ENCODE measurements at regions not wholly inside any gene's neighbourhood (a gene's known extent, or its start where the extent isn't known, plus 50 kb on each side); places are given as distances from the start of the nearest gene placed in this dataset.

- H3K9ac ChIP-seq (ENCODE audit: low read depth, low read length): no peak overlapping the region
- no peaks in the 10 kb centered on the region for H3K36me3 ChIP-seq (ENCODE audit: insufficient read depth, low read depth, low read length)
- no peaks in the 10 kb centered on the region for H3K9me3 ChIP-seq (ENCODE audit: insufficient read depth, low read depth, low read length)
- H3K27ac ChIP-seq (ENCODE audit: low read length): no peak overlapping the region
- no peaks in the 10 kb centered on the region for H3K27me3 ChIP-seq (ENCODE audit: insufficient read depth, low read length)
- H3K4me3 ChIP-seq (ENCODE audit: low read length): no peak overlapping the region
- no peaks in the 10 kb centered on the region for H3K4me1 ChIP-seq (ENCODE audit: insufficient read depth, low read length)
These were observed 313.6 kb downstream of the TBC1D32 start for GRCh38 chr6:121020656-121021055.

DNA sequence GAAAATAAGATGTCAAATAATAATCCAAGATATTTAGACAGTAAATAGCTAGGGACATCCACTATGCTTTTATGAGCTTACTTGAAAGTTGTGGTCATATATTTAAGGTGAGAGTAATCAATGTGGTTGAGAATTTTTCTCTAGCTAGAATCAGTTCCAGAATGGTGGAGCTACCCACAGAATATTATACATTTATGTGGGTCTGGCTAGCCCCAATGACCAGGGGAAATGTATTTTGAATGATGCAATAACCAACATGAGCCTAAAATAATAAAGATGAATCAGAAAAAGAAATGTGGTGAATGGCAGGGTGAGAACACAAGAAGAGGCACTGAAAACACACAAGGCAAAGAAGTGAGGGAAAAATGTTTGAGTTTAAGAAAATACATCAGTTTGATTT, 325.7 kb downstream of the TBC1D32 start:
- H3K27ac ChIP-seq (ENCODE audit: low read length): no peak overlapping the region
- no peaks in the 10 kb centered on the region for H3K4me1 ChIP-seq (ENCODE audit: insufficient read depth, low read length)
- H3K27me3 ChIP-seq (ENCODE audit: insufficient read depth, low read length): no peaks in the 10 kb centered on the region
- H3K4me3 ChIP-seq (ENCODE audit: low read length): no peak overlapping the region
- H3K9ac ChIP-seq (ENCODE audit: low read depth, low read length): no peak overlapping the region
- no peaks in the 10 kb centered on the region for H3K36me3 ChIP-seq (ENCODE audit: insufficient read depth, low read depth, low read length)
- no peaks in the 10 kb centered on the region for H3K9me3 ChIP-seq (ENCODE audit: insufficient read depth, low read depth, low read length)

DNA sequence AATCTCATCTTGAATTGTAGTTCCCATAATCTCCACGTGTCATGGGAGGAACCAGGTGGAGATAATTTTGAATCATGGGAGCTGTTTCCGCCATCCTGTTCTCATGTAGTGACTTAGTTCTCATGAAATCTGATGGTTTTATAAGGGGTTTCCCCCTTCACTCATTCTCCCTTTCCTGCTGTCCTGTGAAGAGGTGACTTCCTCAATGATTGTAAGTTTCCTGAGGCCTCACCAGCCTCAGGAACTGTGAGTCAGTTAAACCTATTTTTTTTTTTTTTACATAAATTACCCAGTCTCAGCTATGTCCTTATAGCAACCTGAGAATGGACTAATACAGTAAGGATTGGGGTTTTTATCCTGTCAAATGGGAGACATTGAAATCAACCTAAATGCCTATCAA, 328.3 kb downstream of the TBC1D32 start:
- H3K27ac ChIP-seq (ENCODE audit: low read length): no peak overlapping the region
- H3K9me3 ChIP-seq (ENCODE audit: insufficient read depth, low read depth, low read length): no peaks in the 10 kb centered on the region; the same call in 1 of the 2 replicates
- no peak overlapping the region for H3K4me3 ChIP-seq (ENCODE audit: low read length)
- no peaks in the 10 kb centered on the region for H3K4me1 ChIP-seq (ENCODE audit: insufficient read depth, low read length)
- H3K9ac ChIP-seq (ENCODE audit: low read depth, low read length): no peak overlapping the region
- no peaks in the 10 kb centered on the region for H3K36me3 ChIP-seq (ENCODE audit: insufficient read depth, low read depth, low read length)
- H3K27me3 ChIP-seq (ENCODE audit: insufficient read depth, low read length): no peaks in the 10 kb centered on the region

DNA sequence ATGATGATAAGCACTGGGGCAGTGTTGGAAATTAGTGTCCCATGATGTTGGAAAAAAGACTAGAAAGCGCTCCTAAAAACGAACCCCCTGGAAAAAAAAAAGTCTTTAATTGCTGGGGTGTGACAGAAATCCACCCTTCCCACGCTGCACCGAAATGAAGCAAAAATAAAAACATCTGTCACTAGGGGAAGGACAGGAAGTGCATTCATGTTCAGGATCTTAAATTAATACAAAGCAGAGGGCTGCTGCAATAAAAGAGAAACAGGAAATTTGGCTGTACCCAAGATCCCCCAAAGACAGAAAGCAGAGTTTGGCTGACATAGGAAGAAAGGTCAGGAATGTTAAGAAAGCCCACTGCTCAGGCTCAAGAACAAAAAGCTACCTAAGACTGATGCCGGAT, 333.9 kb downstream of the TBC1D32 start:
- Histone ChIP-seq H3K4me3 (ENCODE audit: low read length) (no peak overlapping the region), H3K36me3 (ENCODE audit: insufficient read depth, low read depth, low read length) (no peaks in the 10 kb centered on the region)

GRCh38 chr6:120996340-120996739, 337.9 kb downstream of the TBC1D32 start:
- Histone ChIP-seq H3K27me3 (ENCODE audit: insufficient read depth, low read length) (no peaks in the 10 kb centered on the region), H3K36me3 (ENCODE audit: insufficient read depth, low read depth, low read length) (no peaks in the 10 kb centered on the region), H3K4me3 (ENCODE audit: low read length) (no peak overlapping the region), H3K27ac (ENCODE audit: low read length) (no peak overlapping the region), H3K9ac (ENCODE audit: low read depth, low read length) (no peak overlapping the region), H3K9me3 (ENCODE audit: insufficient read depth, low read depth, low read length) (no peaks in the 10 kb centered on the region), H3K4me1 (ENCODE audit: insufficient read depth, low read length) (no peaks in the 10 kb centered on the region)

More for the DNA sequence above, 333.9 kb downstream of the TBC1D32 start:
- H3K27ac ChIP-seq (ENCODE audit: low read length): no peak overlapping the region
- no peaks in the 10 kb centered on the region for H3K4me1 ChIP-seq (ENCODE audit: insufficient read depth, low read length)
- no peak overlapping the region for H3K9ac ChIP-seq (ENCODE audit: low read depth, low read length)
- H3K27me3 ChIP-seq (ENCODE audit: insufficient read depth, low read length): no peaks in the 10 kb centered on the region
- H3K9me3 ChIP-seq (ENCODE audit: insufficient read depth, low read depth, low read length): no peaks in the 10 kb centered on the region; the same call in 1 of the 2 replicates

- H3K9ac ChIP-seq (ENCODE audit: low read depth, low read length): no peak overlapping the region
These were observed 339.7 kb downstream of the TBC1D32 start for GRCh38 chr6:120994573-120994967.

GRCh38 chr6:120993929-120994572, 340.2 kb downstream of the TBC1D32 start:
- Histone ChIP-seq H3K4me3 (ENCODE audit: low read length) (no peak overlapping the region), H3K4me1 (ENCODE audit: insufficient read depth, low read length) (no peaks in the 10 kb centered on the region), H3K27me3 (ENCODE audit: insufficient read depth, low read length) (no peaks in the 10 kb centered on the region), H3K27ac (ENCODE audit: low read length) (no peak overlapping the region), H3K9ac (ENCODE audit: low read depth, low read length) (no peak overlapping the region), H3K36me3 (ENCODE audit: insufficient read depth, low read depth, low read length) (no peaks in the 10 kb centered on the region), H3K9me3 (ENCODE audit: insufficient read depth, low read depth, low read length) (no peaks in the 10 kb centered on the region)

More at GRCh38 chr6:120994573-120994967, 339.7 kb downstream of the TBC1D32 start:
- Histone ChIP-seq H3K4me3 (ENCODE audit: low read length) (no peak overlapping the region), H3K4me1 (ENCODE audit: insufficient read depth, low read length) (no peaks in the 10 kb centered on the region), H3K36me3 (ENCODE audit: insufficient read depth, low read depth, low read length) (no peaks in the 10 kb centered on the region), H3K9me3 (ENCODE audit: insufficient read depth, low read depth, low read length) (no peaks in the 10 kb centered on the region), H3K27ac (ENCODE audit: low read length) (no peak overlapping the region), H3K27me3 (ENCODE audit: insufficient read depth, low read length) (no peaks in the 10 kb centered on the region)

GRCh38 chr6:120992257-120992656, 342.0 kb downstream of the TBC1D32 start:
- no peak overlapping the region for H3K27ac ChIP-seq (ENCODE audit: low read length)
- H3K9me3 ChIP-seq (ENCODE audit: insufficient read depth, low read depth, low read length): no peaks in the 10 kb centered on the region
- no peak overlapping the region for H3K4me3 ChIP-seq (ENCODE audit: low read length)
- H3K4me1 ChIP-seq (ENCODE audit: insufficient read depth, low read length): no peaks in the 10 kb centered on the region
- H3K36me3 ChIP-seq (ENCODE audit: insufficient read depth, low read depth, low read length): no peaks in the 10 kb centered on the region
- no peaks in the 10 kb centered on the region for H3K27me3 ChIP-seq (ENCODE audit: insufficient read depth, low read length)
- H3K9ac ChIP-seq (ENCODE audit: low read depth, low read length): no peak overlapping the region

DNA sequence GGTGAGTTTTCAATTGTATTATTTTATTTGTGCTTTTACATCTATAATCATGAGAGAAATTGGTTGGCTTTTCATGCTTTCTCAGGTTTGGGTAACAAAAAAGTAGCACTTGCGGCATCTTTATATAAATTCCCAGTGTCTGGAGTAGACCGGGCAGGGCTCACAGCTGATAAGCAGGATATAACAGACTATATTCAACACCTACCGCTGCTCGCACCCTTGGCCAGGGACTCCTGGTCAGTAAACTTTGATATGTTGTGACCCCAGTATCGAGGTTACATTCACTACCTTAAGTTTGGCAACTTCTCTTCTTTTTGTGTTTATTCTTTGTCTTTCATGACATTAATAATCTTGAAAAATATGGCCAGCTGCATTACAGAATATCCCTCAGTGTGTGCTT, 343.4 kb downstream of the TBC1D32 start:
- H3K27me3 ChIP-seq (ENCODE audit: insufficient read depth, low read length): no peaks in the 10 kb centered on the region
- H3K9me3 ChIP-seq (ENCODE audit: insufficient read depth, low read depth, low read length): no peaks in the 10 kb centered on the region
- H3K4me1 ChIP-seq (ENCODE audit: insufficient read depth, low read length): no peaks in the 10 kb centered on the region
- H3K27ac ChIP-seq (ENCODE audit: low read length): no peak overlapping the region
- no peak overlapping the region for H3K9ac ChIP-seq (ENCODE audit: low read depth, low read length)
- no peaks in the 10 kb centered on the region for H3K36me3 ChIP-seq (ENCODE audit: insufficient read depth, low read depth, low read length)
- H3K4me3 ChIP-seq (ENCODE audit: low read length): no peak overlapping the region

GRCh38 chr6:120981835-120982234, 352.4 kb downstream of the TBC1D32 start:
- no peak overlapping the region for H3K9ac ChIP-seq (ENCODE audit: low read depth, low read length)
- H3K27ac ChIP-seq (ENCODE audit: low read length): no peak overlapping the region
- H3K27me3 ChIP-seq (ENCODE audit: insufficient read depth, low read length): no peaks in the 10 kb centered on the region
- no peaks in the 10 kb centered on the region for H3K9me3 ChIP-seq (ENCODE audit: insufficient read depth, low read depth, low read length)
- H3K4me1 ChIP-seq (ENCODE audit: insufficient read depth, low read length): no peaks in the 10 kb centered on the region
- no peak overlapping the region for H3K4me3 ChIP-seq (ENCODE audit: low read length)
- no peaks in the 10 kb centered on the region for H3K36me3 ChIP-seq (ENCODE audit: insufficient read depth, low read depth, low read length)

GRCh38 chr6:120966321-120966720, 368.0 kb downstream of the TBC1D32 start:
- no peaks in the 10 kb centered on the region for H3K4me1 ChIP-seq (ENCODE audit: insufficient read depth, low read length)
- H3K4me3 ChIP-seq (ENCODE audit: low read length): no peak overlapping the region
- H3K9me3 ChIP-seq (ENCODE audit: insufficient read depth, low read depth, low read length): no peaks in the 10 kb centered on the region
- H3K27ac ChIP-seq (ENCODE audit: low read length): no peak overlapping the region
- H3K9ac ChIP-seq (ENCODE audit: low read depth, low read length): no peak overlapping the region
- H3K27me3 ChIP-seq (ENCODE audit: insufficient read depth, low read length): no peaks in the 10 kb centered on the region
- no peaks in the 10 kb centered on the region for H3K36me3 ChIP-seq (ENCODE audit: insufficient read depth, low read depth, low read length)

- no peaks in the 10 kb centered on the region for H3K36me3 ChIP-seq (ENCODE audit: insufficient read depth, low read depth, low read length)
- H3K27me3 ChIP-seq (ENCODE audit: insufficient read depth, low read length): no peaks in the 10 kb centered on the region
- no peak overlapping the region for H3K27ac ChIP-seq (ENCODE audit: low read length)
- no peaks in the 10 kb centered on the region for H3K4me1 ChIP-seq (ENCODE audit: insufficient read depth, low read length)
- H3K4me3 ChIP-seq (ENCODE audit: low read length): no peak overlapping the region
- no peak overlapping the region for H3K9ac ChIP-seq (ENCODE audit: low read depth, low read length)
- no peaks in the 10 kb centered on the region for H3K9me3 ChIP-seq (ENCODE audit: insufficient read depth, low read depth, low read length)
These were observed 368.5 kb downstream of the TBC1D32 start for GRCh38 chr6:120965814-120966213.
